ENCODE measurements at regions not wholly inside any gene's neighbourhood (a gene's known extent, or its start where the extent isn't known, plus 50 kb on each side); places are given as distances from the start of the nearest gene placed in this dataset.

- no peak for DNase-seq
- no peak for ATAC-seq
- TF ChIP-seq CTCF (IDR thresholded peaks at IDR 0.05) = no peak
These were observed 1775.7 kb upstream of the C9orf72 start for GRCh38 chr9:29348999-29349398.

DNA sequence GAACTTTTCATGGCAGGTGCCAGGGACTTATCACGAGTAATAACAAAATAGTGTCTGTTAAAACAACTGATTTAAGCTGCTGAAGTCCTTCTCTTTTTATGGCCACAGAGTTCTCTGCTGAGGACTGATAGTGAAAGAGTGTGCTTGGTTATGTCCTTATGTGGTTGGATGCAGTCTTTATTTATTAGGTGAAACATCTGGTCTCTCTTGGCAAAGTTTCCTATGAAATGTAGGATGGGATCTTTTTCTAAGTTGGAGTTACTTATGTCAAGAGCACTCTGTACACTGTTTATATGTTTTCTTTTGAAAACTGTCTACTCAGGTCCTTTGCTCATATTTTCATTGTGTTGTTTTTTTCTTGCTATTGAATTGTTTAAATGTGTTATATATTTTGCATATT, 1816.1 kb upstream of the C9orf72 start:
- Histone ChIP-seq H3K27me3 (no peaks in the 10 kb centered on the region), H3K36me3 (no peaks in the 10 kb centered on the region), H3K4me1 (no peaks in the 10 kb centered on the region), H3K9me3 (no peaks in the 10 kb centered on the region), H3K4me3 (no peak overlapping the region), H3K27ac (no peak overlapping the region)
- no peak for ATAC-seq
- no peak for TF ChIP-seq CTCF (IDR thresholded peaks at IDR 0.05)
- DNase-seq = no peak
- intact Hi-C loops (cut with DNase I) = no loop called here

More at GRCh38 chr9:29348999-29349398, 1775.7 kb upstream of the C9orf72 start:
- H3K4me1 ChIP-seq = no peaks in the 10 kb centered on the region
- H3K9me3 ChIP-seq = no peaks in the 10 kb centered on the region
- H3K27me3 ChIP-seq = no peaks in the 10 kb centered on the region
- H3K36me3 ChIP-seq = no peaks in the 10 kb centered on the region
- no peak overlapping the region for H3K4me3 ChIP-seq
- intact Hi-C loops (cut with DNase I) = no loop called here
- no peak overlapping the region for H3K27ac ChIP-seq

GRCh38 chr9:29390859-29391258, 1817.6 kb upstream of the C9orf72 start:
- Histone ChIP-seq H3K27ac (no peak overlapping the region), H3K27me3 (no peaks in the 10 kb centered on the region), H3K4me1 (no peaks in the 10 kb centered on the region), H3K4me3 (no peak overlapping the region), H3K9me3 (no peaks in the 10 kb centered on the region), H3K36me3 (no peaks in the 10 kb centered on the region)
- no peak for ATAC-seq
- intact Hi-C loops (cut with DNase I) = no loop called here
- no peak for TF ChIP-seq CTCF (IDR thresholded peaks at IDR 0.05)
- DNase-seq = no peak

GRCh38 chr9:29393064-29393463, 1819.8 kb upstream of the C9orf72 start:
- intact Hi-C loops (cut with DNase I) = no loop called here
- DNase-seq = no peak
- no peak overlapping the region for H3K27ac ChIP-seq
- no peak for ATAC-seq
- no peak for TF ChIP-seq CTCF (IDR thresholded peaks at IDR 0.05)
- no peak overlapping the region for H3K4me3 ChIP-seq
- no peaks in the 10 kb centered on the region for H3K9me3 ChIP-seq
- no peaks in the 10 kb centered on the region for H3K27me3 ChIP-seq
- H3K36me3 ChIP-seq = no peaks in the 10 kb centered on the region
- no peaks in the 10 kb centered on the region for H3K4me1 ChIP-seq

- no peaks in the 10 kb centered on the region for H3K27me3 ChIP-seq
- TF ChIP-seq CTCF (IDR thresholded peaks at IDR 0.05) = no peak
- H3K4me1 ChIP-seq = no peaks in the 10 kb centered on the region
- no peaks in the 10 kb centered on the region for H3K36me3 ChIP-seq
- H3K27ac ChIP-seq = no peak overlapping the region
- no peaks in the 10 kb centered on the region for H3K9me3 ChIP-seq
- intact Hi-C loops (cut with DNase I) = no loop called here
- ATAC-seq = no peak
- H3K4me3 ChIP-seq = no peak overlapping the region
- DNase-seq = no peak
These were observed 1821.6 kb upstream of the C9orf72 start for GRCh38 chr9:29394855-29395254.

- intact Hi-C loops (cut with DNase I) = no loop called here
- no peaks in the 10 kb centered on the region for H3K9me3 ChIP-seq
- no peaks in the 10 kb centered on the region for H3K4me1 ChIP-seq
- no peaks in the 10 kb centered on the region for H3K36me3 ChIP-seq
- no peak for DNase-seq
- no peaks in the 10 kb centered on the region for H3K27me3 ChIP-seq
- no peak overlapping the region for H3K4me3 ChIP-seq
- H3K27ac ChIP-seq = no peak overlapping the region
- no peak for ATAC-seq
- no peak for TF ChIP-seq CTCF (IDR thresholded peaks at IDR 0.05)
These were observed 1823.9 kb upstream of the C9orf72 start for GRCh38 chr9:29397148-29397547.
